ENCODE measurements at regions not wholly inside any gene's neighbourhood (a gene's known extent, or its start where the extent isn't known, plus 50 kb on each side); places are given as distances from the start of the nearest gene placed in this dataset.

GRCh38 chr18:40004246-40004645 is 1950.8 kb upstream of the PIK3C3 start:
- TF ChIP-seq CTCF (IDR thresholded peaks at IDR 0.05) (no peak), POLR2A (IDR thresholded peaks at IDR 0.05) (no peak)

Data from testis (tissue), 2 donors.